H1 (cell line): ENCODE measurements at regions not wholly inside any gene's neighbourhood (a gene's known extent, or its start where the extent isn't known, plus 50 kb on each side); places are given as distances from the start of the nearest gene placed in this dataset.

ENCODE experiments used
- CTCF ChIA-PET: fragments of 300-600 bp; sonication (Branson Sonifier 250); formaldehyde crosslinking; loops from one replicate; lab custom pipeline; 2021; ENCODE audit not compliant: partially characterized antibody; lab: Charles Lee
- POLR2A ChIA-PET: fragments of 300-600 bp; sonication (Branson Sonifier 250); formaldehyde crosslinking; loops from one replicate; lab custom pipeline; 2021; ENCODE audit warnings: inconsistent platforms; ENCODE audit not compliant: partially characterized antibody; lab: Charles Lee
- DNase-seq, 2 experiments: peaks; one replicate each; pipeline versions ENCODE4 v3.0.0 to v3.0.0-alpha.2; 2010 to 2022; ENCODE audit warnings: low spot score in 2 of 2, low read depth in 1 of 2, mixed read lengths in 1 of 2
- FAIRE-seq: peaks from 2 replicates; lab custom pipeline; 2011; peaks lifted over from hg19 to GRCh38; lab: Jason Lieb, UNC
- H2AFZ ChIP-seq: 2 replicates; pipeline ENCODE4 v1.8.1; 2012; ENCODE audit warnings: low read length, inconsistent platforms
- H2AK5ac ChIP-seq: 2 replicates; pipeline ENCODE4 v1.6.1; 2013; ENCODE audit warnings: low read depth, low read length
- H2BK120ac ChIP-seq: replicated peaks from 2 replicates; pipeline ENCODE3; 2013; ENCODE audit warnings: low read depth, low read length, inconsistent platforms
- H2BK12ac ChIP-seq: 2 replicates; pipeline ENCODE4 v1.6.1; 2013; ENCODE audit warnings: low read depth, low read length
- H2BK15ac ChIP-seq: 2 replicates; pipeline ENCODE4 v1.6.1; 2013; ENCODE audit warnings: low read length
- H2BK20ac ChIP-seq: 2 replicates; pipeline ENCODE4 v1.6.1; 2013; ENCODE audit warnings: low read length
- H2BK5ac ChIP-seq: 2 replicates; pipeline ENCODE4 v1.6.1; 2013; ENCODE audit warnings: low read depth, low read length
- H3K14ac ChIP-seq: 2 replicates; pipeline ENCODE4 v1.6.1; 2013; ENCODE audit warnings: inconsistent platforms; ENCODE audit not compliant: insufficient read length
- H3K18ac ChIP-seq: 2 replicates; pipeline ENCODE4 v1.6.1; 2013; ENCODE audit warnings: low read length; ENCODE audit errors: extremely low read depth
- H3K23ac ChIP-seq: 2 replicates; pipeline ENCODE4 v1.6.1; 2013; ENCODE audit warnings: inconsistent platforms; ENCODE audit not compliant: insufficient read length
- H3K23me2 ChIP-seq: 2 replicates; pipeline ENCODE4 v1.6.1; 2013; ENCODE audit warnings: low read depth, low read length
- H3K27ac ChIP-seq: 2 replicates; pipeline ENCODE4 v1.6.1; 2011; ENCODE audit warnings: low read depth, low read length, inconsistent platforms
- H3K27me3 ChIP-seq, 4 experiments: replicated peaks in 1 of 4; 1 replicate in 1 of 4; 2 replicates in 3 of 4; pipeline versions ENCODE4 v1.6.1 to v1.8.1; 2011 to 2013; ENCODE audit warnings: low read length in 3 of 4, mild to moderate bottlenecking in 3 of 4, inconsistent platforms in 2 of 4, mixed read lengths in 2 of 4, moderate library complexity in 1 of 4; ENCODE audit not compliant: control insufficient read depth in 3 of 4, insufficient read depth in 3 of 4; ENCODE audit errors: extremely low read depth in 1 of 4
- H3K36me3 ChIP-seq, 4 experiments: 2 replicates each; pipeline versions ENCODE4 v1.6.1 to v1.8.1; 2011 to 2013; ENCODE audit warnings: mild to moderate bottlenecking in 4 of 4, low read length in 3 of 4, moderate library complexity in 2 of 4, control low read depth in 1 of 4, inconsistent platforms in 1 of 4; ENCODE audit not compliant: insufficient read depth in 4 of 4, control insufficient read depth in 2 of 4
- H3K4ac ChIP-seq: replicated peaks from 2 replicates; pipeline ENCODE3; 2013; ENCODE audit warnings: low read length, low read depth, mixed read lengths, inconsistent platforms; ENCODE audit not compliant: insufficient read length
- H3K4me1 ChIP-seq, 4 experiments: replicated peaks in 1 of 4; 1 replicate in 1 of 4; 2 replicates in 3 of 4; pipeline versions ENCODE4 v1.6.1 to v1.8.1; 2011 to 2013; ENCODE audit warnings: low read length in 3 of 4, inconsistent platforms in 2 of 4, mixed read lengths in 1 of 4; ENCODE audit not compliant: insufficient read depth in 4 of 4, control insufficient read depth in 3 of 4
- H3K4me2 ChIP-seq, 2 experiments: 2 replicates each; pipeline versions ENCODE4 v1.6.1 to v1.8.1; 2011 to 2013; ENCODE audit warnings: low read depth in 2 of 2, low read length in 2 of 2, control low read depth in 1 of 2, inconsistent platforms in 1 of 2, mild to moderate bottlenecking in 1 of 2; ENCODE audit not compliant: insufficient read depth in 1 of 2
- H3K4me3 ChIP-seq, 4 experiments: fragments of 200-600, 300-600 bp in 1 of 4; sonication (generic), shearing (Covaris generic), sonication (Bioruptor Twin) in 1 of 4; 2 replicates each; pipeline versions ENCODE4 v1.5.1 to v1.8.1; 2011 to 2016; ENCODE audit warnings: low read length in 4 of 4, low read depth in 3 of 4, control low read depth in 2 of 4, inconsistent platforms in 2 of 4, mild to moderate bottlenecking in 2 of 4, mixed read lengths in 1 of 4, moderate library complexity in 1 of 4; ENCODE audit not compliant: insufficient read depth in 2 of 4; ENCODE audit errors: extremely low read depth in 1 of 4
- H3K56ac ChIP-seq: replicated peaks from 2 replicates; pipeline ENCODE3; 2013; ENCODE audit warnings: low read depth, mild to moderate bottlenecking, mixed read lengths, low read length, inconsistent platforms; ENCODE audit not compliant: insufficient read length
- H3K79me1 ChIP-seq: 2 replicates; pipeline ENCODE4 v1.6.1; 2013; ENCODE audit warnings: low read depth, low read length, control low read depth
- H3K79me2 ChIP-seq, 2 experiments: 2 replicates each; pipeline versions ENCODE4 v1.6.1 to v1.8.1; 2012 to 2013; ENCODE audit warnings: low read length in 2 of 2, mild to moderate bottlenecking in 2 of 2, inconsistent platforms in 1 of 2; ENCODE audit not compliant: insufficient read depth in 2 of 2, control insufficient read depth in 1 of 2
- H3K9ac ChIP-seq, 4 experiments: replicated peaks in 1 of 4; 1 replicate in 1 of 4; 2 replicates in 3 of 4; pipeline versions ENCODE4 v1.6.1 to v1.8.1; 2011 to 2013; ENCODE audit warnings: low read depth in 3 of 4, low read length in 3 of 4, control low read depth in 2 of 4, mild to moderate bottlenecking in 2 of 4, moderate library complexity in 2 of 4, inconsistent platforms in 1 of 4; ENCODE audit errors: extremely low read depth in 1 of 4
- H3K9me3 ChIP-seq, 2 experiments: 2 replicates each; pipeline versions ENCODE4 v1.6.1 to v1.8.1; 2012 to 2013; ENCODE audit warnings: mild to moderate bottlenecking in 2 of 2, moderate library complexity in 2 of 2, control low read depth in 1 of 2, inconsistent platforms in 1 of 2, low read depth in 1 of 2, low read length in 1 of 2, mixed read lengths in 1 of 2; ENCODE audit not compliant: insufficient read depth in 2 of 2
- H4K20me1 ChIP-seq, 2 experiments: replicated peaks in 1 of 2; 2 replicates each; pipeline versions ENCODE3 to v1.8.1; 2011 to 2013; ENCODE audit warnings: inconsistent platforms in 2 of 2, low read length in 2 of 2, mild to moderate bottlenecking in 1 of 2; ENCODE audit not compliant: insufficient read depth in 2 of 2, control insufficient read depth in 1 of 2
- H4K5ac ChIP-seq: 2 replicates; pipeline ENCODE4 v1.6.1; 2013; ENCODE audit warnings: low read length, low read depth, mixed read lengths, inconsistent platforms; ENCODE audit not compliant: insufficient read length
- H4K8ac ChIP-seq: 2 replicates; pipeline ENCODE4 v1.8.0; 2013; ENCODE audit warnings: mild to moderate bottlenecking, moderate library complexity, low read length, inconsistent platforms; ENCODE audit not compliant: insufficient read depth; ENCODE audit errors: extremely low read depth
- H4K91ac ChIP-seq: replicated peaks from 2 replicates; pipeline ENCODE3; 2013; ENCODE audit warnings: low read length, mixed read lengths, inconsistent platforms; ENCODE audit not compliant: insufficient read length
- JUND ChIP-seq: IDR thresholded peaks from 2 replicates; pipeline ENCODE4 v1.6.1; 2011; ENCODE audit warnings: mild to moderate bottlenecking, improper control_type of control experiment, low read length
- KDM4A ChIP-seq: IDR thresholded peaks from one replicate; pipeline ENCODE4 v1.7.1; 2012; ENCODE audit warnings: low read depth, mild to moderate bottlenecking, moderate library complexity, low read length, inconsistent platforms; ENCODE audit not compliant: severe bottlenecking
- NANOG ChIP-seq: IDR thresholded peaks from 2 replicates; pipeline ENCODE4 v1.6.1; 2011; ENCODE audit warnings: low read length, low read depth, mild to moderate bottlenecking, inconsistent platforms; ENCODE audit not compliant: insufficient read depth, poor library complexity, severe bottlenecking
- SAP30 ChIP-seq: fragments of 300-600 bp; sonication (generic); IDR thresholded peaks from 2 replicates; pipeline ENCODE4 v1.7.1; 2012; ENCODE audit warnings: low read length, moderate library complexity, mild to moderate bottlenecking, inconsistent platforms; ENCODE audit not compliant: insufficient read depth, insufficient replicate concordance
- SP4 ChIP-seq: IDR thresholded peaks from 2 replicates; pipeline ENCODE4 v1.6.1; 2012; ENCODE audit warnings: low read length, inconsistent platforms
- TCF12 ChIP-seq: IDR thresholded peaks from 2 replicates; pipeline ENCODE4 v1.6.1; 2011; ENCODE audit warnings: low read depth, mild to moderate bottlenecking, low read length
- WGBS, 2 experiments: shearing (Covaris generic) in 1 of 2; methylation state at CpG; one replicate each; pipeline versions ENCODE4 v1.1.6 to v1.1.7; 2013 to 2015; ENCODE audit warnings: low lambda C conversion rate in 2 of 2, mixed read lengths in 2 of 2, inconsistent platforms in 1 of 2, low coverage in 1 of 2, missing lambda C conversion rate in 1 of 2; ENCODE audit not compliant: insufficient replicate concordance in 2 of 2, insufficient coverage in 1 of 2, insufficient read length in 1 of 2; ENCODE audit errors: extremely low coverage in 1 of 2, missing lambda C conversion rate in 1 of 2; 5-methylcytosine and 5-hydroxymethylcytosine counted together

DNA sequence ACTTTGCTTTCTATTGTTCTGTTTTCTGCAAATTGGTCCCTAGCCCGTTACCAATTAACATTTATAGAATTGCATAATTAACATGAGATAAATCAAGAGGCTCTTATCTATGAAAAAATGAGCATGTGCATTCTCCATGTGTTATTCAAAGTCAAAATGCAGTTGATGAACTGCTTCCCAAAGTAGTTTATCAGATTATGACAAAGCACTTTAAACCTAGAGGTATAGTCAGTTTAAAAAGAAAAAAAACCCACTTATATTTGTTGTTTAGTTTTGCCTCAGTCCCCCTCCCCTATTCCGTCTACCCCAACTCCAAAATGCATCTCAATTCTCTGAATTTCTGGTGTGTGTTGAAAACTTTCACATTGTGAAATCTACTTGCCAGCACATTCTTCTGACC lies 119.5 kb downstream of the ATXN3L start:
- TF ChIP-seq NANOG = no peak
- no peak for TF ChIP-seq JUND
- no peak for TF ChIP-seq SAP30
- no peak for TF ChIP-seq SP4
- TF ChIP-seq KDM4A = no peak
- TF ChIP-seq TCF12 = no peak
- TF ChIP-seq, all 59 proteins: peak for 0
- peak overlapping the region; percentile 72 for H2BK120ac ChIP-seq
- ChIA-PET POLR2A (interaction anchor here (1.3 kb wide), 1 partner anchor 84 kb away, joined by 3 read pairs; no protein-coding TSS in a partner anchor), CTCF (no interaction called here)
- peaks cover 0 to 17% (median 7%) of the 10 kb centered on the region in 4 experiments; a peak in 4 of 7 replicates for H3K4me1 ChIP-seq
- H2BK15ac ChIP-seq = no peak overlapping the region
- H3K23me2 ChIP-seq = no peaks in the 10 kb centered on the region
- H3K23ac ChIP-seq = no peak overlapping the region
- H3K9me3 ChIP-seq = no peaks in the 10 kb centered on the region
- H4K5ac ChIP-seq = peak overlapping the region; percentile 21
- H3K36me3 ChIP-seq = no peaks in the 10 kb centered on the region
- peak overlapping the region; percentile 85; the same call in 1 of the 2 replicates for H3K27ac ChIP-seq
- no peaks in the 10 kb centered on the region for H3K79me2 ChIP-seq
- no peak overlapping the region for H3K4me3 ChIP-seq
- DNase-seq = no peak
- H4K91ac ChIP-seq = no peak overlapping the region
- H3K4ac ChIP-seq = no peak overlapping the region
- no peaks in the 10 kb centered on the region for H3K79me1 ChIP-seq
- no peak overlapping the region for H3K4me2 ChIP-seq
- H2BK5ac ChIP-seq = peak overlapping the region; percentile 94; the same call in 1 of the 2 replicates
- H4K20me1 ChIP-seq = no peaks in the 10 kb centered on the region
- H3K9ac ChIP-seq = no peak overlapping the region
- H3K14ac ChIP-seq = no peak overlapping the region
- H3K18ac ChIP-seq = peak overlapping the region; percentile 97; the same call in 1 of the 2 replicates
- H2BK20ac ChIP-seq = no peak overlapping the region
- no peak overlapping the region for H2BK12ac ChIP-seq
- FAIRE-seq = no peak
- H2AFZ ChIP-seq = no peak overlapping the region
- no peak overlapping the region for H4K8ac ChIP-seq
- no peaks in the 10 kb centered on the region for H3K27me3 ChIP-seq
- no peak overlapping the region for H2AK5ac ChIP-seq
- whole genome bisulfite sequencing, 2 experiments = 84% methylated on average over 2 of the region's 2 CpGs; no CpG with 5 or more reads in 1 of the 2 experiments
- H3K56ac ChIP-seq = no peak overlapping the region
